CD14-positive monocyte (primary cell): ENCODE measurements at regions not wholly inside any gene's neighbourhood (a gene's known extent, or its start where the extent isn't known, plus 50 kb on each side); places are given as distances from the start of the nearest gene placed in this dataset.

Experiments
- DNase-seq, 3 donors: peaks; one replicate each; pipeline ENCODE4 v3.0.0-alpha.2; 2011 to 2022
- H2AFZ ChIP-seq: 2 replicates; pipeline ENCODE4 v1.6.0; 2012; ENCODE audit warnings: mild to moderate bottlenecking, low read depth, low read length, inconsistent platforms; ENCODE audit not compliant: insufficient read depth, poor library complexity, severe bottlenecking
- H3K27ac ChIP-seq, 2 donors: 1 replicate in 1 of 2; 2 replicates in 1 of 2; pipeline ENCODE4 v1.5.1; 2012 to 2013; ENCODE audit warnings: low read length in 2 of 2, control low read depth in 1 of 2, inconsistent platforms in 1 of 2, low read depth in 1 of 2, mild to moderate bottlenecking in 1 of 2
- H3K27me3 ChIP-seq, 2 donors: one replicate each; pipeline versions ENCODE4 v1.6.0 to v1.6.1; 2011 to 2013; ENCODE audit warnings: low read length in 2 of 2; ENCODE audit not compliant: control insufficient read depth in 2 of 2, insufficient read depth in 2 of 2
- H3K36me3 ChIP-seq, 2 donors: replicated peaks in 1 of 2; 1 replicate in 1 of 2; 2 replicates in 1 of 2; pipeline versions ENCODE4 v1.5.1 to v1.6.1; 2012 to 2013; ENCODE audit warnings: low read length in 2 of 2, control low read depth in 1 of 2, inconsistent platforms in 1 of 2, mild to moderate bottlenecking in 1 of 2; ENCODE audit not compliant: insufficient read depth in 2 of 2, control insufficient read depth in 1 of 2
- H3K4me1 ChIP-seq, 2 donors: 1 replicate in 1 of 2; 2 replicates in 1 of 2; pipeline versions ENCODE4 v1.5.1 to v1.6.1; 2012 to 2013; ENCODE audit warnings: low read length in 2 of 2, control low read depth in 1 of 2, inconsistent platforms in 1 of 2, mild to moderate bottlenecking in 1 of 2, moderate library complexity in 1 of 2; ENCODE audit not compliant: insufficient read depth in 2 of 2, control insufficient read depth in 1 of 2
- H3K4me2 ChIP-seq: replicated peaks from 2 replicates; pipeline ENCODE3; 2012; ENCODE audit warnings: low read length, moderate library complexity, mild to moderate bottlenecking; ENCODE audit not compliant: poor library complexity, severe bottlenecking; ENCODE audit errors: extremely low read depth
- H3K4me3 ChIP-seq, 3 experiments: fragments of 200-600 bp in 1 of 3; sonication (generic) in 1 of 3; replicated peaks in 1 of 3; 1 replicate in 2 of 3; 2 replicates in 1 of 3; pipeline ENCODE4 v1.5.1; 2011 to 2013; ENCODE audit warnings: low read length in 3 of 3, mild to moderate bottlenecking in 3 of 3, control low read depth in 2 of 3, low read depth in 2 of 3, inconsistent platforms in 1 of 3, moderate library complexity in 1 of 3
- H3K79me2 ChIP-seq: 2 replicates; pipeline ENCODE4 v1.6.0; 2012; ENCODE audit warnings: mild to moderate bottlenecking, control low read depth, inconsistent platforms, low read length, moderate library complexity; ENCODE audit not compliant: insufficient read depth
- H3K9ac ChIP-seq: 2 replicates; pipeline ENCODE4 v1.6.0; 2017; ENCODE audit warnings: low read length, mild to moderate bottlenecking; ENCODE audit not compliant: insufficient read depth, poor library complexity, severe bottlenecking
- H3K9me3 ChIP-seq, 2 donors: replicated peaks in 1 of 2; 1 replicate in 1 of 2; 2 replicates in 1 of 2; pipeline versions ENCODE4 v1.5.1 to v1.6.1; 2012 to 2013; ENCODE audit warnings: low read length in 2 of 2, control low read depth in 1 of 2; ENCODE audit not compliant: control insufficient read depth in 1 of 2, insufficient read depth in 1 of 2
- H4K20me1 ChIP-seq: 2 replicates; pipeline ENCODE4 v1.6.0; 2012; ENCODE audit warnings: mild to moderate bottlenecking, low read length, control low read depth, moderate library complexity; ENCODE audit not compliant: insufficient read depth
- H3K27ac Mint-ChIP-seq, 7 donors: one replicate each; pipeline ENCODE4 v1.8.0; 2020; ENCODE audit warnings: mild to moderate bottlenecking in 7 of 7, mixed read lengths in 7 of 7, moderate library complexity in 6 of 7, inconsistent platforms in 2 of 7
- H3K27me3 Mint-ChIP-seq, 3 donors: one replicate each; pipeline ENCODE4 v1.8.0; 2021 to 2022; ENCODE audit warnings: low read depth in 3 of 3, mild to moderate bottlenecking in 3 of 3, mixed read lengths in 3 of 3, moderate library complexity in 3 of 3, inconsistent platforms in 1 of 3
- H3K36me3 Mint-ChIP-seq, 2 donors: one replicate each; pipeline ENCODE4 v1.8.0; 2020; ENCODE audit warnings: mixed read lengths in 2 of 2, inconsistent platforms in 1 of 2, mild to moderate bottlenecking in 1 of 2
- H3K4me1 Mint-ChIP-seq: one replicate; pipeline ENCODE4 v1.8.0; 2020; ENCODE audit warnings: mild to moderate bottlenecking, mixed read lengths
- H3K4me3 Mint-ChIP-seq, 2 donors: one replicate each; pipeline ENCODE4 v1.8.0; 2020; ENCODE audit warnings: mild to moderate bottlenecking in 2 of 2, mixed read lengths in 2 of 2, moderate library complexity in 1 of 2
- H3K9me3 Mint-ChIP-seq, 7 donors: one replicate each; pipeline ENCODE4 v1.8.0; 2020 to 2022; ENCODE audit warnings: mixed read lengths in 7 of 7, mild to moderate bottlenecking in 6 of 7, moderate library complexity in 6 of 7, inconsistent platforms in 2 of 7
- WGBS: methylation state at CpG from one replicate; pipeline ENCODE4 v1.1.5; 2013; ENCODE audit warnings: missing lambda C conversion rate; ENCODE audit not compliant: insufficient coverage; 5-methylcytosine and 5-hydroxymethylcytosine counted together
- intact Hi-C, 2 donors: fragments of 100-400 bp; cut with micrococcal nuclease; formaldehyde crosslinking; loops; one replicate each; pipeline versions ENCODE4 v1.15.0 to v1.15.1; 2023
- TF ChIP-seq, protein P1 (sequence below): fragments of 200-600 bp; IDR thresholded peaks from one replicate; pipeline ENCODE4 v1.8.0; 2022; ENCODE audit warnings: antibody characterized with exemption, mild to moderate bottlenecking

DNA sequence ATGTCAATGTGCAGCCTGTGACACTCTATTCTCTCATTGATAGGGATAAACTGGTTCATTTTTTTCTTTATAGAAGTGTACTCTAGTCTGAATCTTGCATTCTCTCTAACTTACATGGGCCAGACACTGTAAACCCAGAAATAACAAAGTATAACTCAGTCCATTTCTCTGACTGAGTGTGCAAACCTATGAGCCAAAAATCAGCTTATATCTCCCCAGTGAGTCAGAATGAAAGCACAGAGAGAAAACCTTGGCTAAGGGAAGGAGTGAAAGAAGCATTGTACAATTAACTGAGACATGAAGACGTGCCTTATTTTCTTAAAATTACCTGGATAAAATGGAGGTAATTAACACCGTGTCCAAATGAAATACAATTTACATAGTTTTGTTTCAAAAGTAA, 436.9 kb upstream of the IMPG1 start:
- WGBS, result no CpG with 5 or more reads among the region's 2 CpGs
- Histone ChIP-seq H3K4me2 (no peak overlapping the region), H3K79me2 (no peaks in the 10 kb centered on the region), H3K4me1 (no peaks in the 10 kb centered on the region), H2AFZ (no peak overlapping the region), H3K9ac (no peak overlapping the region), H4K20me1 (no peaks in the 10 kb centered on the region), H3K27ac (no peak overlapping the region), H3K9me3 (peaks cover 3 to 15% of the 10 kb centered on the region in 2 donors), H3K4me3 (no peak overlapping the region), H3K36me3 (no peaks in the 10 kb centered on the region), H3K27me3 (no peaks in the 10 kb centered on the region)
- no peaks in the 10 kb centered on the region for H3K4me1 Mint-ChIP-seq
- H3K27me3 Mint-ChIP-seq, result no peaks in the 10 kb centered on the region
- TF ChIP-seq, protein P1, sequence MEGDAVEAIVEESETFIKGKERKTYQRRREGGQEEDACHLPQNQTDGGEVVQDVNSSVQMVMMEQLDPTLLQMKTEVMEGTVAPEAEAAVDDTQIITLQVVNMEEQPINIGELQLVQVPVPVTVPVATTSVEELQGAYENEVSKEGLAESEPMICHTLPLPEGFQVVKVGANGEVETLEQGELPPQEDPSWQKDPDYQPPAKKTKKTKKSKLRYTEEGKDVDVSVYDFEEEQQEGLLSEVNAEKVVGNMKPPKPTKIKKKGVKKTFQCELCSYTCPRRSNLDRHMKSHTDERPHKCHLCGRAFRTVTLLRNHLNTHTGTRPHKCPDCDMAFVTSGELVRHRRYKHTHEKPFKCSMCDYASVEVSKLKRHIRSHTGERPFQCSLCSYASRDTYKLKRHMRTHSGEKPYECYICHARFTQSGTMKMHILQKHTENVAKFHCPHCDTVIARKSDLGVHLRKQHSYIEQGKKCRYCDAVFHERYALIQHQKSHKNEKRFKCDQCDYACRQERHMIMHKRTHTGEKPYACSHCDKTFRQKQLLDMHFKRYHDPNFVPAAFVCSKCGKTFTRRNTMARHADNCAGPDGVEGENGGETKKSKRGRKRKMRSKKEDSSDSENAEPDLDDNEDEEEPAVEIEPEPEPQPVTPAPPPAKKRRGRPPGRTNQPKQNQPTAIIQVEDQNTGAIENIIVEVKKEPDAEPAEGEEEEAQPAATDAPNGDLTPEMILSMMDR, result no peak
- no peaks in the 10 kb centered on the region for H3K36me3 Mint-ChIP-seq
- H3K27ac Mint-ChIP-seq, result no peak overlapping the region
- no peak overlapping the region for H3K4me3 Mint-ChIP-seq
- no peak for DNase-seq
- intact Hi-C loops, result no loop called here
- H3K9me3 Mint-ChIP-seq, result peaks cover 0 to 12% (median 3%) of the 10 kb centered on the region in 7 donors

DNA sequence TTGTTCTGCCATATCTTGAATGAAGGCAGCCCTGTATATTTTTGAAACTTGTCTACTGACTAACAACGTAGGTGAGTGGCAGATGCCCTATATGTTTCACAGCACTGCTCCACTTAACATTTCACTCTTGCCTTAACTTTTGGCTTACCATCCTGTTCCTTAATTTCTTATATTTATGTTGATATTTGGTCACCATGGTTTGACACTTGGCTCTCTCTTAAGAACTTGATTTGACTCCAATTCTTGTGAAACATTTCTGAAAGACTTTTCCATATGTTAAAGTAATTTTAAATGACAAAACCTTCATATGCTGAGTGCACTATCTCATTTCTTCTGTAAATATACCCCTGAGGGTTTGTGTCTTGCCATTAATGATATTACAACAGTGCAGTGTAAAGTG, 434.3 kb upstream of the IMPG1 start:
- no peaks in the 10 kb centered on the region for H3K4me1 ChIP-seq
- H3K9ac ChIP-seq, result no peak overlapping the region
- H3K27me3 ChIP-seq, result no peaks in the 10 kb centered on the region
- no peak overlapping the region for H3K27ac Mint-ChIP-seq
- TF ChIP-seq, protein P1, result no peak
- no peaks in the 10 kb centered on the region for H4K20me1 ChIP-seq
- H3K79me2 ChIP-seq, result no peaks in the 10 kb centered on the region
- no peak overlapping the region for H3K4me3 Mint-ChIP-seq
- H3K36me3 ChIP-seq, result no peaks in the 10 kb centered on the region
- H3K4me2 ChIP-seq, result no peak overlapping the region
- no peak for DNase-seq
- no peak overlapping the region for H3K4me3 ChIP-seq
- no peaks in the 10 kb centered on the region for H3K36me3 Mint-ChIP-seq
- WGBS, result no CpG with 5 or more reads among the region's 1 CpG
- intact Hi-C loops, result no loop called here
- H3K27ac ChIP-seq, result no peak overlapping the region
- no peak overlapping the region for H2AFZ ChIP-seq
- H3K9me3 Mint-ChIP-seq, result peaks cover 0 to 7% (median 0%) of the 10 kb centered on the region in 7 donors
- H3K4me1 Mint-ChIP-seq, result no peaks in the 10 kb centered on the region
- no peaks in the 10 kb centered on the region for H3K27me3 Mint-ChIP-seq
- H3K9me3 ChIP-seq, result peaks cover 3 to 4% of the 10 kb centered on the region in 2 donors
